Body of pancreas (tissue), 4 donors: ENCODE measurements at regions not wholly inside any gene's neighbourhood (a gene's known extent, or its start where the extent isn't known, plus 50 kb on each side); places are given as distances from the start of the nearest gene placed in this dataset.

ENCODE experiments used
- ATAC-seq: fragments of 150-250 bp; one replicate; pipeline ENCODE4 v1.9.1; 2016
- DNase-seq, 4 donors: peaks; one replicate each; pipeline ENCODE4 v3.0.0-alpha.2; 2019
- H3K27ac ChIP-seq, 4 donors: fragments of 200-600 bp; sonication (generic); 1 replicate in 3 of 4; 2 replicates in 1 of 4; pipeline versions ENCODE4 v1.5.1 to v1.6.1; 2016 to 2019; ENCODE audit warnings: mild to moderate bottlenecking in 1 of 4, mixed read lengths in 1 of 4, moderate library complexity in 1 of 4
- H3K27me3 ChIP-seq, 2 donors: fragments of 200-600 bp; sonication (generic); one replicate each; pipeline ENCODE4 v1.6.0; 2016; ENCODE audit warnings: mild to moderate bottlenecking in 1 of 2
- H3K36me3 ChIP-seq, 2 donors: fragments of 200-600 bp; sonication (generic); replicated peaks in 1 of 2; 2 replicates each; pipeline ENCODE4 v1.5.1; 2016; ENCODE audit warnings: low read depth in 2 of 2; ENCODE audit not compliant: insufficient read depth in 1 of 2
- H3K4me1 ChIP-seq: fragments of 200-600 bp; sonication (generic); one replicate; pipeline ENCODE4 v1.6.0; 2016
- H3K4me3 ChIP-seq, 2 donors: fragments of 200-600 bp; sonication (generic); 1 replicate in 1 of 2; 2 replicates in 1 of 2; pipeline ENCODE4 v1.5.1; 2016 to 2019
- H3K9me3 ChIP-seq, 3 donors: fragments of 200-600 bp; sonication (generic); 1 replicate in 2 of 3; 2 replicates in 1 of 3; pipeline ENCODE4 v1.5.1; 2016
- CTCF ChIP-seq, 7 experiments: fragments of 450-650 bp in 4 of 7; fragments of 200-600 bp in 3 of 7; sonication (generic) in 3 of 7; IDR thresholded peaks; one replicate each; pipeline ENCODE4 v1.5.1; 2016 to 2019; ENCODE audit warnings: antibody characterized with exemption in 7 of 7
- POLR2A ChIP-seq, 3 donors: fragments of 450-650 bp; IDR thresholded peaks; one replicate each; pipeline ENCODE4 v1.6.1; 2016; ENCODE audit warnings: antibody characterized with exemption in 3 of 3, mild to moderate bottlenecking in 2 of 3
- WGBS, 2 donors: methylation state at CpG; one replicate each; pipeline ENCODE4 v1.1.5; 2017; 5-methylcytosine and 5-hydroxymethylcytosine counted together
- intact Hi-C: fragments of 100-400 bp; cut with DNase I; formaldehyde crosslinking; loops from one replicate; pipeline ENCODE4 v1.15.1; 2023

- Histone ChIP-seq H3K36me3 (no peaks in the 10 kb centered on the region), H3K27me3 (no peaks in the 10 kb centered on the region), H3K4me3 (no peak overlapping the region), H3K9me3 (no peaks in the 10 kb centered on the region), H3K27ac (no peak overlapping the region), H3K4me1 (no peaks in the 10 kb centered on the region)
- no peak for ATAC-seq
- no peak for DNase-seq
- TF ChIP-seq CTCF (IDR thresholded peaks at IDR 0.05) (no peak), POLR2A (IDR thresholded peaks at IDR 0.05) (no peak)
- 79 to 80% methylated on average over 4 of the region's 4 CpGs for WGBS, 2 donors
- intact Hi-C loops, result no loop called here
These were observed 235.7 kb upstream of the KCNMB2 start for GRCh38 chr3:178300441-178300959.

GRCh38 chr3:178302966-178303930 lies 233.0 kb upstream of the KCNMB2 start:
- 53 to 67% methylated on average over 6 of the region's 6 CpGs for WGBS, 2 donors
- DNase-seq, result no peak

GRCh38 chr3:178304758-178305467 lies 231.3 kb upstream of the KCNMB2 start:
- Histone ChIP-seq H3K4me3 (no peak overlapping the region), H3K27ac (no peak overlapping the region), H3K9me3 (no peaks in the 10 kb centered on the region), H3K36me3 (no peaks in the 10 kb centered on the region), H3K4me1 (no peaks in the 10 kb centered on the region), H3K27me3 (no peaks in the 10 kb centered on the region)
- ATAC-seq (no peak), DNase-seq (no peak)
- intact Hi-C loops, result no loop called here
- TF ChIP-seq CTCF (IDR thresholded peaks at IDR 0.05) (no peak), POLR2A (IDR thresholded peaks at IDR 0.05) (no peak)
- WGBS, 2 donors, result 79 to 91% methylated on average over 1 of the region's 1 CpG

More at GRCh38 chr3:178302966-178303930, 233.0 kb upstream of the KCNMB2 start:
- Histone ChIP-seq H3K36me3 (no peaks in the 10 kb centered on the region), H3K4me1 (no peaks in the 10 kb centered on the region), H3K27me3 (no peaks in the 10 kb centered on the region), H3K9me3 (no peaks in the 10 kb centered on the region), H3K27ac (no peak overlapping the region), H3K4me3 (no peak overlapping the region)
- ATAC-seq, result no peak
- intact Hi-C loops, result no loop called here
- no peak for TF ChIP-seq CTCF (IDR thresholded peaks at IDR 0.05)
- TF ChIP-seq POLR2A (IDR thresholded peaks at IDR 0.05), result no peak

GRCh38 chr3:178306432-178307115 lies 229.7 kb upstream of the KCNMB2 start:
- ATAC-seq, result no peak
- H3K4me1 ChIP-seq, result no peaks in the 10 kb centered on the region
- no peaks in the 10 kb centered on the region for H3K9me3 ChIP-seq
- no peak overlapping the region for H3K4me3 ChIP-seq
- TF ChIP-seq POLR2A (IDR thresholded peaks at IDR 0.05) (no peak), CTCF (IDR thresholded peaks at IDR 0.05) (no peak)
- H3K27ac ChIP-seq, result no peak overlapping the region
- H3K36me3 ChIP-seq, result no peaks in the 10 kb centered on the region
- no peaks in the 10 kb centered on the region for H3K27me3 ChIP-seq
- no peak for DNase-seq
- intact Hi-C loops, result no loop called here
- WGBS, 2 donors, result 56 to 71% methylated on average over 3 of the region's 3 CpGs
